HEK293 (cell line): ENCODE measurements at regions not wholly inside any gene's neighbourhood (a gene's known extent, or its start where the extent isn't known, plus 50 kb on each side); places are given as distances from the start of the nearest gene placed in this dataset.

Experiments
- CTCF ChIP-seq: fragments of 450-650 bp; formaldehyde crosslinking; IDR thresholded peaks from 2 replicates; pipeline ENCODE4 v1.5.1; 2016; ENCODE audit warnings: missing biosample characterization, missing genetic modification characterization
- KLF1 ChIP-seq: fragments of 450-650 bp; formaldehyde crosslinking; IDR thresholded peaks from 2 replicates; pipeline ENCODE4 v1.5.1; 2016; ENCODE audit warnings: missing biosample characterization, missing genetic modification characterization
- KLF16 ChIP-seq: fragments of 450-650 bp; formaldehyde crosslinking; IDR thresholded peaks from 2 replicates; pipeline ENCODE4 v1.5.1; 2017; ENCODE audit warnings: missing biosample characterization, missing genetic modification characterization
- ZFP69B ChIP-seq: fragments of 450-650 bp; formaldehyde crosslinking; IDR thresholded peaks from 2 replicates; pipeline ENCODE4 v1.5.1; 2016; ENCODE audit warnings: missing biosample characterization, missing genetic modification characterization
- ZNF621 ChIP-seq: fragments of 450-650 bp; formaldehyde crosslinking; IDR thresholded peaks from 2 replicates; pipeline ENCODE4 v1.5.1; 2017; ENCODE audit warnings: missing biosample characterization, missing genetic modification characterization
- ZNF785 ChIP-seq: fragments of 450-650 bp; formaldehyde crosslinking; IDR thresholded peaks from 2 replicates; pipeline ENCODE4 v1.5.1; 2016; ENCODE audit warnings: missing biosample characterization, missing genetic modification characterization

DNA sequence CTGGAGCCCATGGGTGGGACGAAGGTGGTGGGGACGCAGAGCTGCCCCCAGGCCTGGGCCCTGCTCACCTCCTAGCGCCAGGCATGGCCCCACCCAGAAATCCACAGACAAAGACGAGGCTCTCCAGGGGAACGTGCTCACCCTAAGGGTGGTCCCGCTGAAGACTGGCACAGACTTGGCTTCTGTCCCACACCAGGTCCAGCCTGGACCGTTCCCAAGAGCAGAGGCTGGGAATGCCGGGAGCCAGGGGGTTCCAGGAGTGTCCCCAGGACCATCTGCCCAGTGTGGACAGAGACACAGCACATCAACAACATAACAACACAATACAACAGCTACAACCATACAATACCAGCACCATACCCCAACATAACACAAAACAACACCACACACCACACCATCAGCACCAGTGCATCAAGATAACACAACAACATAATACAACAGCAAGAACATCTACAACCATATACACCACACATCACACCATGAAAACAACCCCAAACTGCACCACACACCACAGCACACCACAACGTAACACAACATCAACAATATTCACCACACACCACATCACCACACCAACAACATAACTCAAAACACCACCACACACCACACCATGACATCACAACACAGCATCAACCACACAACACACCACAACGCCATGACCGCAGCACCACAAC, 329.6 kb downstream of the ADGRD1 start:
- no peak for TF ChIP-seq CTCF
- no peak for TF ChIP-seq ZNF621 (tag by site-specific recombination)
- TF ChIP-seq ZNF785 (tag by site-specific recombination), result no peak
- TF ChIP-seq KLF16, result no peak
- TF ChIP-seq ZFP69B (tag by site-specific recombination), result no peak
- no peak for TF ChIP-seq KLF1
